GM18498 (cell line): ENCODE measurements at regions not wholly inside any gene's neighbourhood (a gene's known extent, or its start where the extent isn't known, plus 50 kb on each side); places are given as distances from the start of the nearest gene placed in this dataset.

ENCODE experiments used
- ATAC-seq: cut with Tn5 transposase; IDR thresholded peaks from one replicate; pipeline ENCODE4 v1.9.1; 2021; ENCODE audit warnings: mild to moderate bottlenecking, moderate library complexity; ENCODE audit not compliant: unreplicated experiment

GRCh38 chr4:96509039-96509741, 669.3 kb downstream of the PDHA2 start:
- no peak for ATAC-seq

- ATAC-seq: no peak
These were observed 679.4 kb downstream of the PDHA2 start for GRCh38 chr4:96519291-96519690.

GRCh38 chr4:96521046-96521536, 681.2 kb downstream of the PDHA2 start:
- ATAC-seq: no peak

GRCh38 chr4:96523611-96524010, 683.7 kb downstream of the PDHA2 start:
- ATAC-seq: no peak

- no peak for ATAC-seq
These were observed 684.5 kb downstream of the PDHA2 start for GRCh38 chr4:96524311-96524875.

GRCh38 chr4:96525898-96526297, 686.0 kb downstream of the PDHA2 start:
- ATAC-seq: no peak

GRCh38 chr4:96526625-96527024, 686.7 kb downstream of the PDHA2 start:
- no peak for ATAC-seq

- no peak for ATAC-seq
These were observed 691.9 kb downstream of the PDHA2 start for GRCh38 chr4:96531836-96532235.

GRCh38 chr4:96543346-96543745, 703.5 kb downstream of the PDHA2 start:
- no peak for ATAC-seq

GRCh38 chr4:96558466-96558865, 718.6 kb downstream of the PDHA2 start:
- ATAC-seq: no peak

GRCh38 chr4:96566755-96567154, 726.9 kb downstream of the PDHA2 start:
- ATAC-seq: no peak

- ATAC-seq: no peak
These were observed 745.4 kb downstream of the PDHA2 start for GRCh38 chr4:96585304-96585703.

GRCh38 chr4:96593422-96593821, 753.5 kb downstream of the PDHA2 start:
- ATAC-seq: no peak

GRCh38 chr4:96598465-96598864, 758.6 kb downstream of the PDHA2 start:
- ATAC-seq: no peak

- ATAC-seq: no peak
These were observed 759.9 kb downstream of the PDHA2 start for GRCh38 chr4:96599752-96600151.

- no peak for ATAC-seq
These were observed 762.8 kb downstream of the PDHA2 start for GRCh38 chr4:96602661-96603060.

GRCh38 chr4:96603641-96604040, 763.7 kb downstream of the PDHA2 start:
- no peak for ATAC-seq

GRCh38 chr4:96606451-96606850, 766.6 kb downstream of the PDHA2 start:
- ATAC-seq: no peak

- ATAC-seq: no peak
These were observed 786.1 kb downstream of the PDHA2 start for GRCh38 chr4:96626023-96626422.

GRCh38 chr4:96630839-96631238, 790.9 kb downstream of the PDHA2 start:
- no peak for ATAC-seq

GRCh38 chr4:96637971-96638412, 798.1 kb downstream of the PDHA2 start:
- no peak for ATAC-seq

GRCh38 chr4:96639932-96640331, 800.0 kb downstream of the PDHA2 start:
- ATAC-seq: no peak

GRCh38 chr4:96642490-96642889, 802.6 kb downstream of the PDHA2 start:
- ATAC-seq: no peak
